NCI-H1105 treated with DMSO at 0.1 percent for 48 hours (cell line): ENCODE measurements at regions not wholly inside any gene's neighbourhood (a gene's known extent, or its start where the extent isn't known, plus 50 kb on each side); places are given as distances from the start of the nearest gene placed in this dataset.
"Not testable (repeated sequence)": the region's sequence is repeated elsewhere in the genome, so short reads cannot be mapped to it uniquely, and the experiment has no call there.

ENCODE experiments used
- DNase-seq: peaks from one replicate; lab custom pipeline; 2025; lab: John Stamatoyannopoulos, UW

DNA sequence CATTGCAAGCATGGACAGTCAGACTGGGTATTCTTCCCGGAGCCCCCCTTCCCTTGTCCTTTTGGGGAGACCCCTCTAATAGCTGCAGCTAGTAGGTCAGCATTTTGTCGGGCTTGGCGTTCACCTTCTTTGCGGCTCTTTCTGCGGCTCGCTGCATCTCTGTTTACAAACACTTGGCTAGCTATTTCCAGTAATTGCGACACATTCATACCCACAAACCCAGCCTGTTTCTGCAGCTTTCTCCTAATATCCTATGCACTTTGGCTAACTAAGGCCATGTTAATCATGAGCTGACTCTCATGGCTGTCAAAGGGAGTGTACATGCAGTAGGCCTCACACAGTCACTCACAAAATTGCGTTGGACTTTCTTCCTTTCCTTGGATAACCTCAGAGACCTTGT is 716.4 kb downstream of the AMY1C start:
- no peak for DNase-seq

GRCh38 chr1:104467590-104467989 is 717.9 kb downstream of the AMY1C start:
- no peak for DNase-seq

GRCh38 chr1:104468282-104468681 is 718.6 kb downstream of the AMY1C start:
- no peak for DNase-seq

GRCh38 chr1:104476126-104476525 is 726.4 kb downstream of the AMY1C start:
- DNase-seq: no peak

GRCh38 chr1:104488296-104489015 is 738.8 kb downstream of the AMY1C start:
- no peak for DNase-seq

GRCh38 chr1:104526158-104526795 is 776.6 kb downstream of the AMY1C start:
- no peak for DNase-seq

DNA sequence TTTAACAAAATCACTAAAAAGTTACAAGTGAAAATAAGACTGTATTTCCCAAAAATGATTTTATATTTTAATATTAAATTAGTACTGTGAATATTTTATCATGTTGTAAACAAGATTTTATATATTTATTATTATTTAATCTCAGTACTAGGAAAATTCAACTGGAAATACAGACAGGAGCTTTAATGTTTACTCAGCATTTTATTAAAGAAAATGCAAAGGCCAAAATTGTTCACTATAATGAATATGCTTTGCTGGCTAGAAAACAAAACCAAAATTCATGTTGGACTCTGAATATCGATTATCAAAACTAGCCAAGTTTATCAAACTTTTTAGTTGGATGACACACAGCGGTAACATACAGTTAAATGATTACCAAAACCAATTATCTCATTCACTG is 782.3 kb downstream of the AMY1C start:
- no peak for DNase-seq

DNA sequence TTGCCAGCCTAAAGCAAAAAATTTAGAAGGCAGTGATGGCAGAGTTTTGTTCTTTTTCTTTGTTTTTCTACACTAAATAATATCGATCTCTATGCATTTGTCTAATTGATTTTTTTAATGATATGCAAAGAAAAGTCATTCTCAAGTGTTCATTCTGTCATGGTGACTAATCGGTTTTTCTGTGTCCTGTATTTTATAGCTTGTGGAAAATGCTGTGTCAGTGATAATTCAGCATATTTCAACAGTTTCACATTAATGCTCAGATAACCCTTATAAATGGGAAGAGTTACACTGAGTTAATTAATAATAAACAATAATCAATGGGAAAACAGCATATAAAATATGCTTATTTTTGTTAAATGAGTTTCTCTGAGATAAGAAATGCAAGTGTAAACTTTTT is 824.9 kb downstream of the AMY1C start:
- no peak for DNase-seq

GRCh38 chr1:104592926-104593325 is 843.2 kb downstream of the AMY1C start:
- DNase-seq: no peak

DNA sequence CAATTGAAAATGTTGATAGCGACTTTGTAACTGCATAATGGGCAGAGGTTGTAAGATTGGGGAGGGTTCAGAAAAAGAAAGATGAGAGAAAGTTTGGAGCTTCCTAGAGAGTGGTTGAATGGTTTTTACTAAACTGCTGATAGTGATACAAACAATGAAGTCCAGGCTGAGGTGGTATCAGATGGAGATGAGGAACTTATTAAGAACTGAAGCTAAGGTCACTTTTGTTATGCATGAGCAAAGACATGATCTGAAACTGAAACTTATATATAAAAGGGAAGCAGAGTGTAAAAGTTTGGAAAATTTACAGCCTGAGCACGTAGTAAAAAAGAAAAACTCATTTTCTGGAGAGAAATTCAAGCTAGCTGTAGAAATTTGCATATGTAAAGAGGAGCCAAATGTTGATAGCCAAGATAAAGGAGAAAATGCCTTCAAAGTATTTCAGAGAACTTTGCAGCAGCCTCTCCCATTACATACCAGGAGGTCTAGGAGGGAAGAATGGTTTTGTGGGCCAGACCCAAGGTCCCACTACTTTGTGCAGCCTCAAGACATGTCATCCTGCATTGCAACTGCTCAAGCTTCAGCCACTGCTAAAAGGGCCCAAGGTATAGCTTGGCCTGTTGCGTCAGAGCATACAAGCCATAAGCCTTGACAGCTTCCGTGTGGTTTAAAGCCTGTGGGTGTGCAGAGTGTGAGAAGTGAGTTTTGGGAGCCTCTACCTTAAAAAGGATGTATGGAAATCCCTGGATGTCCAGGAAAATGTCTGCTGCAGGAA is 843.9 kb downstream of the AMY1C start:
- DNase-seq: no peak

- DNase-seq: no peak
Observed at GRCh38 chr1:104617474-104617873, 867.8 kb downstream of the AMY1C start.

- DNase-seq: no peak
Observed at GRCh38 chr1:104621221-104621620, 871.5 kb downstream of the AMY1C start.

- DNase-seq: no peak
Observed at GRCh38 chr1:104624538-104624937, 874.8 kb downstream of the AMY1C start.

DNA sequence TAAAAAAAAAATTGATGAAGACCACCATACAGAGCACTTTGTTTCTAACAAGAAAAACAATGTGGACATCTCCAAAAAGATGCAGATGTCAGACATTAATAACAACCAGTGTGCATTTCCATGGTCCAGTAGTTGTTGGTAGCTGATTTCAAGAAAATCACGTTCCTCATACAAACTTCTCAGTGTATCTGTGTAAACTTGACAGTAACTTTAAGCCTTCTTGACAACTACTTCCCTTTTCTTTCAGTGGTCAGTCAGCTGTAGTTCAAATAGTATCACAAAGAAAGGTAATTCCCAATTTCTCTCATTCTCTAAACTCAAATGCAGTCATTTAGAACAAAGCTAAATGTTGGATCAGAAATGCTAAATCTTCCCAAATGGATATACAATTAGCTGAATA is 879.9 kb downstream of the AMY1C start:
- DNase-seq: no peak

GRCh38 chr1:104630567-104631149 is 881.0 kb downstream of the AMY1C start:
- DNase-seq: peak; percentile 43

- no peak for DNase-seq
Observed at GRCh38 chr1:104636581-104636980, 886.9 kb downstream of the AMY1C start.

GRCh38 chr1:104646233-104646632 is 896.5 kb downstream of the AMY1C start:
- DNase-seq: no peak

- DNase-seq: peak; percentile 88
Observed at GRCh38 chr1:104648269-104648691, 898.6 kb downstream of the AMY1C start.

GRCh38 chr1:104664374-104664773 is 914.7 kb downstream of the AMY1C start:
- DNase-seq: not testable (repeated sequence)

DNA sequence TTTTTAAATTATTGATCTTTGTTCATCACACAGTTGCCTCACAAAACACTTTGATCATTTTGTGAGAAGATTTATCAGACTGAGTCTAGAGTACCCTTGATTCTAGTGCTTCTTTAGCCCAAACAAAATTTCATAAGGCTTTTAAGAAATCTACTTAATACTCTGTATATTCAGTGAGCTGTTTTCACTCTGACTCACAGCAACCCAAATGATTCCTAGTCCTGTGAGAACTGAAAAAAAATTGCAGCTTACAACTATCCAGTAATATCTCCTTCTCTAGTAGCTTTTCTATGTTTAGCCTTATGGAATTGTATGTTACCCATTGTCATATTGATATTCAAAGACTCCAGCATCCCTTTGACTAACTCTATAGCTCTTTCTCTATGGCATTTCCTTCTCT is 915.6 kb downstream of the AMY1C start:
- DNase-seq: no peak

- no peak for DNase-seq
Observed at GRCh38 chr1:104671684-104672353, 922.1 kb downstream of the AMY1C start.

DNA sequence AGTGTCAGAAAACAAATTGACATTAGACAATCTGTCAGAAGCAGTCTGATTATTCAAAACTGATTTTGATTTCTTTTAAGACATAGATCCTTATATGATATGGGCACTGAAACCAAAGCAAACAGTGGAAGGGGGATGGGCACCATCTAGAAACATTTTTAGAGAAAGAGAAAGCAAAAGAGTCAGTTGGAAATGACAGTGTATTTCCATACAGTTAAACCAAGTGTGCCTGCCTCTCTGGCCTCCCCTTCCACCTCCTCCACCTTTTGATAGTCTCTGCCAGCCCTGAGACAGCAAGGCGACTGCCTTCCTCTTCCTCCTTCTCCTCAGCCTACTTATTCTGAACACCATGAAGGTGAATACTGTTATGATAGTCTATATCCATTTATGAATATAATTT is 949.7 kb downstream of the AMY1C start:
- no peak for DNase-seq
